AG04449 (cell line): ENCODE measurements at regions not wholly inside any gene's neighbourhood (a gene's known extent, or its start where the extent isn't known, plus 50 kb on each side); places are given as distances from the start of the nearest gene placed in this dataset.

ENCODE experiments used
- CTCF ChIA-PET: fragments of 350-600 bp; formaldehyde crosslinking; extraction: SDS; loops from one replicate; lab custom pipeline; 2021; ENCODE audit warnings: antibody characterized with exemption; lab: Yijun Ruan, JAX
- POLR2A ChIA-PET: fragments of 400-600, 350-600 bp; formaldehyde crosslinking; extraction: SDS; loops from one replicate; lab custom pipeline; 2020; ENCODE audit warnings: antibody characterized with exemption, inconsistent platforms; lab: Yijun Ruan, JAX
- DNase-seq: peaks from one replicate; pipeline ENCODE4 v3.0.0-alpha.2; 2010; ENCODE audit warnings: low read depth, low spot score
- H3K4me3 ChIP-seq: 2 replicates; pipeline ENCODE4 v1.5.1; 2011; ENCODE audit warnings: low read depth, mild to moderate bottlenecking, control low read depth, low read length
- TF ChIP-seq, protein P1 (sequence below): IDR thresholded peaks from one replicate; pipeline ENCODE4 v1.5.1; 2011; ENCODE audit warnings: mild to moderate bottlenecking, moderate library complexity, low read length, control low read depth, inconsistent platforms; ENCODE audit not compliant: insufficient read depth; ENCODE audit errors: missing control alignments

DNA sequence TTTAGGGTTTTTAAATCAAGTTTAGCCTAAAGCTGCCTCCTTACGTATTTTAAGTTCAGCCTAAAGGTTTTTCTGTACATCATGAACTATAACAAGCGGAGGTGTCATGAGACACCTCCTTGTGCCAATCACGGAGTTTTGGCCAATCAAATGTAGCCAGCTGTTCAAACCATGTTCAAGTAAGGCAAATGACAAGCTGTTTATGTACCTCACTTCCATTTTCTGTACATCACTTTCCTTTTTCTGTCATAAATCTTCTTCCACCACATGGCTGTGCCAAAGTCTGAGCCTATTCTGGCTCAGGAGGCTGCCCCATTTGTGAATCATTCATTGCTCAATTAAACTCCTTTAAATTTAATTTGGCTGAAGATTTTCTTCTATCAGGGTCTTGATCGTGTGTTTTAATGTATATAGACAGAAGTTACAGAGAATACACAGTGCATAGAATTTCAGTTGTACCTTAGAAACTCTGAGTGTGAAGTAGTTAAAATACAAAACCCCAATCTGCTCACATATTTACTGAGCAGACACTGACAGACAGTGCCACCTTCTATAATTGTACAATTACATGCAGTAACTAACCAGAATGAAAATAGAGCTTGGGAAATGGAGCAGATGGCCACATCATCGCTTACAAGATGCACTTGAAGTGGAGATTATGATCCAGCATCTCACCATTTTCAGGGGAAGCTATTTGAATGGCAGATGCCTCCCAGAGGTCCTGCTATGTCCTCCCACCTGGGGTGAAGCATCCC is 76.9 kb upstream of the LANCL2 start:
- TF ChIP-seq, protein P1, sequence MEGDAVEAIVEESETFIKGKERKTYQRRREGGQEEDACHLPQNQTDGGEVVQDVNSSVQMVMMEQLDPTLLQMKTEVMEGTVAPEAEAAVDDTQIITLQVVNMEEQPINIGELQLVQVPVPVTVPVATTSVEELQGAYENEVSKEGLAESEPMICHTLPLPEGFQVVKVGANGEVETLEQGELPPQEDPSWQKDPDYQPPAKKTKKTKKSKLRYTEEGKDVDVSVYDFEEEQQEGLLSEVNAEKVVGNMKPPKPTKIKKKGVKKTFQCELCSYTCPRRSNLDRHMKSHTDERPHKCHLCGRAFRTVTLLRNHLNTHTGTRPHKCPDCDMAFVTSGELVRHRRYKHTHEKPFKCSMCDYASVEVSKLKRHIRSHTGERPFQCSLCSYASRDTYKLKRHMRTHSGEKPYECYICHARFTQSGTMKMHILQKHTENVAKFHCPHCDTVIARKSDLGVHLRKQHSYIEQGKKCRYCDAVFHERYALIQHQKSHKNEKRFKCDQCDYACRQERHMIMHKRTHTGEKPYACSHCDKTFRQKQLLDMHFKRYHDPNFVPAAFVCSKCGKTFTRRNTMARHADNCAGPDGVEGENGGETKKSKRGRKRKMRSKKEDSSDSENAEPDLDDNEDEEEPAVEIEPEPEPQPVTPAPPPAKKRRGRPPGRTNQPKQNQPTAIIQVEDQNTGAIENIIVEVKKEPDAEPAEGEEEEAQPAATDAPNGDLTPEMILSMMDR: no peak
- H3K4me3 ChIP-seq: no peak overlapping the region
- ChIA-PET CTCF (interaction anchor here (0.6 to 5.6 kb wide), 11 partner anchors 8 to 515 kb away, joined by 3 to 62 read pairs (median 3); no protein-coding TSS in a partner anchor), POLR2A (no interaction called here)
- DNase-seq: no peak

DNA sequence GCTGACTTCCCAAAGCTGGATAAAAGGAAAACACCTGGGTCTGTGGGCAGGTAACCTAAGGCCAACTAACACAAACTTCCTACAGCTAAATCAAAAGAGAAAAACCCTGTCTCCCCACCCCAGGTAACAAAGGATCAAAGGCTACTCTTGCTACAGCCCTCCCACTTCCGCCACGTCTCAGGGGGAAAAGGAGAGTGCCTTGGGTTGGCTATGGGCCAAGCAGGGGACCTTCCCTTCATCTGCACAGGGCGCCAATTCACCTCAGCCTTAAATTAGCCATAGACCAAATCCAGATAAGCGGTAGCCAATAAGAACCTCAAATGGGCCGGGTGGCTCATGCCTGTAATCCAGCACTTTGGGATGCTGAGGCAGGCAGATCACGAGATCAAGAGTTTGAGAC is 69.1 kb upstream of the LANCL2 start:
- TF ChIP-seq, protein P1: no peak
- DNase-seq: no peak
- ChIA-PET CTCF (interaction anchor here (1.6 kb wide), 1 partner anchor 16 kb away, joined by 5 read pairs; no protein-coding TSS in a partner anchor), POLR2A (no interaction called here)
- H3K4me3 ChIP-seq: no peak overlapping the region

DNA sequence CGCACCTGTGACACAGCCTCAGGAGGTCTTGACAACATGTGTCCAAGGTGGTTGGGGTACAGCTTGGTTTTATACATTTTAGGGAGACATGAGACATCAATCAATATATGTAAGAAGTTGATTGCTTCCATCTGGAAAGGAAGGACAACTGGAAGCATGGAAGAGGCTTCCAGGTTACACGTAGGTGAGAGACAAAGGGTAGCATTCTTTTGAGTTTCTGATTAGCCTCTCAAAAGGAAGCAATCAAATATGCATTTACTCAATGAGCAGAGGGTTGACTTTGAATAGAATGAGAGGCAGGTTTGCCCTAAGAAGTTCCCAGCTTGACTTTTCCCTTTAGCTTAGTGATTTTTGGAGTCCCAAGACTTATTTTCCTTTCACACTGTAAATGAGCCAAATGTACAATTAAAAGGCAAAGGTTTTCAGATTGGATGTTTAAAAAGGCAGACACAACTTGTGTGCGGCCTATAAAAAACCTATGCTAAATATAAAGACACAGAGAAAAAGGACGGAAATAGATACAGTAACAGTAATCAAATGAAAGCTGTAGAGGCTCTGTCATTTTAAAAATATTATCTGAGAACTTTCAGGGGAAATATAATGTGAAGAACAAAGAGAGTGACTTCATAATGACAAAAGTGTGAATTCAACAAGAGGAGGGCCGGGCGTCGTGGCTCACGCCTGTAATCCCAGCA is 65.7 kb upstream of the LANCL2 start:
- no peak overlapping the region for H3K4me3 ChIP-seq
- ChIA-PET POLR2A (no interaction called here), CTCF (interaction anchor here (2.3 kb wide), 1 partner anchor 19 kb away, joined by 13 read pairs; no protein-coding TSS in a partner anchor)
- DNase-seq: no peak
- TF ChIP-seq, protein P1: no peak

DNA sequence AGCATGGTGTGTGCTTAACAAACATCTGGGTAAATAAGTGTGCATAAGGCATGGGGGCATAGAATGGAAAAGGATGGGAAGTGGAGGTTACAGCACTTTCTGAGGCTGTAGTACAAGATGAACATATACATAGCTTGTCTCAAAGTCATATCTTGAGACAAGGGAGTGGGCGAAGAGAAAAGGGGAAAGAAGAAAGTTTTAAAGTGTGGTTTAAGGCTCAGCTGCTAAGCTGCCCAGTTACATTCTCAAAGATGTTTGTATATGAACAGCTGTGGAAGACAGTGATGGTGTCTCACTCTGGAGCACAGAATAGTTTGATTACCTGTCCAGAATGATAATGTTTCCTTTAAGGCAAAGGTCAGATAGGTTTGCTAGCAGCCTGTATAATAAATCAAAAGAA is 61.9 kb upstream of the LANCL2 start:
- H3K4me3 ChIP-seq: no peak overlapping the region
- ChIA-PET POLR2A (no interaction called here), CTCF (interaction anchor here (1.3 kb wide), 1 partner anchor 23 kb away, joined by 3 read pairs; no protein-coding TSS in a partner anchor)
- DNase-seq: no peak
- TF ChIP-seq, protein P1: no peak

DNA sequence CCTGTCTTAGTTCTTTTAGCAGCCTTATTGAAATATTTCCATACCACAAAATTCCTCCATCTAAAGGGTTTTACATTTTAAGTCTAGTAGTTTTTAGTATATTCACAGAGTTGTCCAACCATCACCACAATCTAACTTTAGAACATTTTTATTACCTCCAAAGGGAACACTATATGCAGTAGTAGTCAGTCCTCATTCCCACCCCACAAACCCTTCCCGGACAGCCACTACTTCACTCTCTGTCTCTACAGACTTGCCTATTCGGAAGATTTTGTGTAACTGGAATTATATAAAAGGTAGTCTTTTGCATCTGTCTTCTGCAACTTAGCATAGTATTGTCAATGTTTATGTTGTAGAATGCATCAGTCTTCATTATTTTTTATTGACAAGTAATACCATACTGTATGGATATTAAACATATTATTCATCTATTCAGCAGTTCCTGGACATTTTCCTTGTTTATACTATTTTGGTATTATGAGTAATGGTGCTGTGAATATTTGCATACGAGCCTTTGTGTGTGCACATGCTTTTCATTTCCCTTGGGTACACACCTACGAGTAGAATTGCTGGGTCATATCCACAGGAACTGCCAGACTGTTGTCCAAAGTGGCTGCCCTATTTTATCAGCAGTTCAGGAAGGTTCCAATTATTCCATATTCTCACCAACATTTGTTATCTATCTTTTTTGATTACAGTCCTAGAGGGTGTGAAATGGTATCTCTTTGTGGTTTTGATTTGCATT is 60.9 kb upstream of the LANCL2 start:
- TF ChIP-seq, protein P1: no peak
- H3K4me3 ChIP-seq: no peak overlapping the region
- ChIA-PET CTCF (interaction anchor here (1.3 kb wide), 1 partner anchor 24 kb away, joined by 3 read pairs; no protein-coding TSS in a partner anchor), POLR2A (no interaction called here)
- DNase-seq: no peak
